OCI-LY7 (cell line): ENCODE measurements at regions not wholly inside any gene's neighbourhood (a gene's known extent, or its start where the extent isn't known, plus 50 kb on each side); places are given as distances from the start of the nearest gene placed in this dataset.

Experiments
- BruUV-seq: library from RNA; stranded (reverse); fragments of 400-500 nt; replicated peaks from 2 replicates; lab custom pipeline; 2021; lab: Mats Ljungman, UMichigan
- CTCF ChIA-PET: fragments of 300-600 bp; sonication (Branson Sonifier 250); formaldehyde crosslinking; loops from one replicate; lab custom pipeline; 2022; ENCODE audit warnings: antibody characterized with exemption; ENCODE audit not compliant: unreplicated experiment; lab: Charles Lee
- POLR2A ChIA-PET: fragments of 300-600 bp; sonication (Branson Sonifier 250); formaldehyde crosslinking; loops from one replicate; lab custom pipeline; 2022; ENCODE audit warnings: antibody characterized with exemption; lab: Charles Lee
- DNase-seq: peaks from one replicate; pipeline ENCODE4 v3.0.0-alpha.2; 2015; ENCODE audit warnings: low spot score
- H2AFZ ChIP-seq: fragments of 200-600 bp; sonication (generic), shearing (Covaris generic); 2 replicates; pipeline ENCODE4 v1.6.1; 2014; ENCODE audit warnings: mild to moderate bottlenecking, antibody characterized with exemption, low read length, moderate library complexity
- H3K27ac ChIP-seq: fragments of 200-600 bp; sonication (generic); 2 replicates; pipeline ENCODE4 v1.5.1; 2014; ENCODE audit warnings: mixed run types, low read depth, mild to moderate bottlenecking, moderate library complexity, low read length, inconsistent platforms; ENCODE audit not compliant: poor library complexity, severe bottlenecking
- H3K36me3 ChIP-seq: fragments of 200-600 bp; sonication (generic); 2 replicates; pipeline ENCODE4 v1.6.1; 2014; ENCODE audit warnings: mild to moderate bottlenecking, antibody characterized with exemption, low read length, moderate library complexity, mixed read lengths; ENCODE audit not compliant: insufficient read depth
- H3K4me1 ChIP-seq: fragments of 200-600 bp; sonication (generic); 2 replicates; pipeline ENCODE4 v1.5.1; 2014; ENCODE audit warnings: mild to moderate bottlenecking, low read length; ENCODE audit not compliant: insufficient read depth, poor library complexity, severe bottlenecking
- H3K4me2 ChIP-seq: fragments of 200-600 bp; sonication (generic); 2 replicates; pipeline ENCODE4 v1.6.1; 2014; ENCODE audit warnings: mild to moderate bottlenecking, low read length
- H3K4me3 ChIP-seq: fragments of 200-600 bp; sonication (generic); 2 replicates; pipeline ENCODE4 v1.5.1; 2014; ENCODE audit warnings: mild to moderate bottlenecking, low read depth, low read length; ENCODE audit not compliant: poor library complexity, severe bottlenecking
- H3K79me2 ChIP-seq: fragments of 200-600 bp; sonication (generic); 2 replicates; pipeline ENCODE4 v1.6.1; 2016; ENCODE audit warnings: low read depth, mild to moderate bottlenecking, low read length, moderate library complexity, mixed read lengths; ENCODE audit not compliant: insufficient read depth
- H3K9me2 ChIP-seq: fragments of 200-600 bp; sonication (generic); 2 replicates; pipeline ENCODE4 v1.6.1; 2016; ENCODE audit warnings: mild to moderate bottlenecking, low read length, mixed read lengths; ENCODE audit not compliant: insufficient read depth
- H3K9me3 ChIP-seq: fragments of 200-600 bp; sonication (generic); 2 replicates; pipeline ENCODE4 v1.6.1; 2014; ENCODE audit warnings: mild to moderate bottlenecking, mixed run types, low read length, mixed read lengths
- H4K20me1 ChIP-seq: fragments of 200-600 bp; sonication (generic); 2 replicates; pipeline ENCODE4 v1.6.1; 2014; ENCODE audit warnings: mild to moderate bottlenecking, antibody characterized with exemption, low read length, moderate library complexity, mixed read lengths; ENCODE audit not compliant: insufficient read depth
- EZH2phosphoT487 ChIP-seq: fragments of 200-600 bp; sonication (generic); IDR thresholded peaks from 2 replicates; pipeline ENCODE4 v1.6.1; 2018; ENCODE audit warnings: low read depth, borderline replicate concordance, mild to moderate bottlenecking, mixed run types, antibody characterized with exemption, low read length, moderate library complexity, mixed read lengths
- intact Hi-C: fragments of 100-400 bp; cut with micrococcal nuclease; formaldehyde crosslinking; loops from one replicate; pipeline ENCODE4 v1.10.0; 2022; ENCODE audit not compliant: unreplicated experiment
- TF ChIP-seq, protein P1 (sequence below): fragments of 200-600 bp; sonication (generic); conservative IDR thresholded peaks from 2 replicates; pipeline ENCODE4 v1.5.1; 2014; ENCODE audit warnings: mild to moderate bottlenecking, antibody characterized with exemption, low read length, moderate library complexity, mixed read lengths

DNA sequence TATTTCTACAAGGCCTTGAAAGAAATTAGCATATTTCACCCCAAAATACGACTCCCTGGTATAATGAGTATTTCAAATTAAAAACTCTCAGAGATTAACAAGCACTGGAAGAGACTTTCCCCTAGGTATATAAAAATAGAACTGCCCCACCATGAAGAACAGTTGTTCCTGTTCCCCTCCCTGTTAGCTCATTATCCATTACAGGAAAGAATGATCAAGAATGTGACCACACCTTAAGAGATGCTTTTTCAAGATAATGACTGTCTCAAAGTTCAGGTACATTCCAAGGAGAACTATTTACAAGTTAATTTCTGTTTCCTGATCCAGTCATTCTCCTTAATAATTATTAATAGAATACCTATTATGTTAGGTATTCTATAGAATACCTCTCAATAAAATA, 1220.6 kb upstream of the CDH2 start:
- H3K4me1 ChIP-seq = no peaks in the 10 kb centered on the region
- no peaks in the 10 kb centered on the region for H3K9me2 ChIP-seq
- H3K9me3 ChIP-seq = no peaks in the 10 kb centered on the region
- BruUV-seq = no TSS peak
- no peak for TF ChIP-seq EZH2phosphoT487
- TF ChIP-seq, protein P1, sequence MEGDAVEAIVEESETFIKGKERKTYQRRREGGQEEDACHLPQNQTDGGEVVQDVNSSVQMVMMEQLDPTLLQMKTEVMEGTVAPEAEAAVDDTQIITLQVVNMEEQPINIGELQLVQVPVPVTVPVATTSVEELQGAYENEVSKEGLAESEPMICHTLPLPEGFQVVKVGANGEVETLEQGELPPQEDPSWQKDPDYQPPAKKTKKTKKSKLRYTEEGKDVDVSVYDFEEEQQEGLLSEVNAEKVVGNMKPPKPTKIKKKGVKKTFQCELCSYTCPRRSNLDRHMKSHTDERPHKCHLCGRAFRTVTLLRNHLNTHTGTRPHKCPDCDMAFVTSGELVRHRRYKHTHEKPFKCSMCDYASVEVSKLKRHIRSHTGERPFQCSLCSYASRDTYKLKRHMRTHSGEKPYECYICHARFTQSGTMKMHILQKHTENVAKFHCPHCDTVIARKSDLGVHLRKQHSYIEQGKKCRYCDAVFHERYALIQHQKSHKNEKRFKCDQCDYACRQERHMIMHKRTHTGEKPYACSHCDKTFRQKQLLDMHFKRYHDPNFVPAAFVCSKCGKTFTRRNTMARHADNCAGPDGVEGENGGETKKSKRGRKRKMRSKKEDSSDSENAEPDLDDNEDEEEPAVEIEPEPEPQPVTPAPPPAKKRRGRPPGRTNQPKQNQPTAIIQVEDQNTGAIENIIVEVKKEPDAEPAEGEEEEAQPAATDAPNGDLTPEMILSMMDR = no peak
- intact Hi-C loops = no loop called here
- H3K4me3 ChIP-seq = no peak overlapping the region
- H3K27ac ChIP-seq = no peak overlapping the region
- H4K20me1 ChIP-seq = no peaks in the 10 kb centered on the region
- no peak for DNase-seq
- H3K79me2 ChIP-seq = no peaks in the 10 kb centered on the region
- H2AFZ ChIP-seq = no peak overlapping the region
- POLR2A ChIA-PET = no interaction called here
- no peaks in the 10 kb centered on the region for H3K36me3 ChIP-seq
- CTCF ChIA-PET = no interaction called here
- no peak overlapping the region for H3K4me2 ChIP-seq

DNA sequence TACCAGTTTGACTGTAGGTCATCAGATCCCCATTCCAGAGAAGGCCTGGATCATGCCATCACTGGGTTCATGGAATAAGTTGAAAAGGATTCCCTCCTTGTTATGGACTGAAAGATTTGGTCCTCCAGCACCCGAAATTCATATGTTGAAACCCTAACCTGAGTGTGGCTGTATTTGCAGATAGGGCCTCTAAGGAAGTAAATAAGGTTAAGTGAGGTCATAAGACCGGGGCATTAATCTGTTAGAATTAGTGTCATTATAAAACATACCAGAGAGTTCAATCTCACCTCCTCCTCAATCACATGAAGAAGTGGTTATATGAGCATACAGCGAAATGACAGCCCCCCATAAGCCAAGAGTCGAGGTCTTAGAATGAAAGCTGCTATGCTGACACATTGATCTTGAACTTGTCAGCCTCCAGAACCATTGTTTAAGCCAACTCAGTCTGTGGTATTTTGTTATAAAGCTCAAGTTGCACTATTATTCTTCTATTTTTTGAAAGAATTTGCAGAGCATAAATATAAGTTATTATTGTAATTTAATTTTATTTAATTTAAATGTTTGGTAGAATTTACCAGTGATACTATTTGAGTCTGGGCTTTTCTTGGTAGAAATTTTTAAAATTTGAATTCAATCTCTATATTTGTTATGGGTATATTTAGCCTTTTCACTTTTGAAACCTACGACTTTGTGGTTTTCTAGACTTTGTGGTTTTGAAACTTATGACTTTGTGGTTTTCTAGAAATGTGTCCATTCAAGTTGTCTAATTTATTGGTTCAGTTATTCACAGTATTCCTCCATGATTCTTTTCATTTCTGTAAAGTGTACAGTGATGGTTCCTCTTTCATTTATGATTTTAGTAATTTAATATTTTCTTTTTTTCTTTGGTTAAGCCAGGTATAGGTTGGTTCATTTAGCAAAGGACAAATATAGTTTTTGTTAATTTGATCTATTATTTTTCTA, 1206.7 kb upstream of the CDH2 start:
- CTCF ChIA-PET = no interaction called here
- H3K4me2 ChIP-seq = no peak overlapping the region
- intact Hi-C loops = no loop called here

More for the DNA sequence above, 1206.7 kb upstream of the CDH2 start:
- BruUV-seq = no TSS peak
- H3K4me1 ChIP-seq = no peaks in the 10 kb centered on the region
- no peaks in the 10 kb centered on the region for H3K9me3 ChIP-seq
- H3K27ac ChIP-seq = no peak overlapping the region
- no peak for TF ChIP-seq EZH2phosphoT487
- TF ChIP-seq, protein P1 = no peak
- no peaks in the 10 kb centered on the region for H3K79me2 ChIP-seq
- no peak overlapping the region for H2AFZ ChIP-seq
- DNase-seq = no peak
- H3K36me3 ChIP-seq = no peaks in the 10 kb centered on the region
- no peak overlapping the region for H3K4me3 ChIP-seq
- no peaks in the 10 kb centered on the region for H4K20me1 ChIP-seq
- no peaks in the 10 kb centered on the region for H3K9me2 ChIP-seq
- POLR2A ChIA-PET = interaction anchor here (0.7 kb wide), 1 partner anchor 70 kb away, joined by 4 read pairs; no protein-coding TSS in a partner anchor
